RWPE2 (cell line): ENCODE measurements at regions not wholly inside any gene's neighbourhood (a gene's known extent, or its start where the extent isn't known, plus 50 kb on each side); places are given as distances from the start of the nearest gene placed in this dataset.

Experiments used
- ATAC-seq: fragments of 200-7000 bp; cut with Tn5 transposase; 3 replicates; pipeline ENCODE4 v1.9.1; 2021; ENCODE audit warnings: low read depth
- DNase-seq: peaks from one replicate; pipeline ENCODE4 v3.0.0-alpha.2; 2020; ENCODE audit warnings: low spot score
- H3K27ac ChIP-seq: fragments of 450-650 bp; 2 replicates; pipeline ENCODE4 v1.5.1; 2017; ENCODE audit warnings: mild to moderate bottlenecking; ENCODE audit not compliant: poor library complexity, severe bottlenecking
- H3K27me3 ChIP-seq: fragments of 250-450 bp; sonication (Bioruptor Pico); 2 replicates; pipeline ENCODE4 v1.5.1; 2021; ENCODE audit warnings: mild to moderate bottlenecking, moderate library complexity; ENCODE audit not compliant: insufficient read depth, poor library complexity, severe bottlenecking
- H3K36me3 ChIP-seq: fragments of 250-450 bp; sonication (Bioruptor Pico); 2 replicates; pipeline ENCODE4 v1.5.1; 2020; ENCODE audit warnings: low read depth, mild to moderate bottlenecking, moderate library complexity
- H3K4me1 ChIP-seq: fragments of 250-450 bp; sonication (Bioruptor Pico); 2 replicates; pipeline ENCODE4 v1.5.1; 2021; ENCODE audit warnings: mild to moderate bottlenecking, moderate library complexity; ENCODE audit not compliant: insufficient read depth, poor library complexity, severe bottlenecking
- H3K4me3 ChIP-seq: fragments of 250-450 bp; sonication (Bioruptor Pico); 2 replicates; pipeline ENCODE4 v1.5.1; 2021; ENCODE audit warnings: mild to moderate bottlenecking, moderate library complexity; ENCODE audit not compliant: severe bottlenecking
- H3K9me3 ChIP-seq: fragments of 250-450 bp; sonication (Bioruptor Pico); 2 replicates; pipeline ENCODE4 v1.5.1; 2021; ENCODE audit warnings: mild to moderate bottlenecking, moderate library complexity; ENCODE audit not compliant: severe bottlenecking
- TF ChIP-seq, protein P1 (sequence below): fragments of 450-650 bp; IDR thresholded peaks from one replicate; pipeline ENCODE4 v1.5.1; 2017; ENCODE audit warnings: mild to moderate bottlenecking, moderate library complexity; ENCODE audit not compliant: poor library complexity, severe bottlenecking

DNA sequence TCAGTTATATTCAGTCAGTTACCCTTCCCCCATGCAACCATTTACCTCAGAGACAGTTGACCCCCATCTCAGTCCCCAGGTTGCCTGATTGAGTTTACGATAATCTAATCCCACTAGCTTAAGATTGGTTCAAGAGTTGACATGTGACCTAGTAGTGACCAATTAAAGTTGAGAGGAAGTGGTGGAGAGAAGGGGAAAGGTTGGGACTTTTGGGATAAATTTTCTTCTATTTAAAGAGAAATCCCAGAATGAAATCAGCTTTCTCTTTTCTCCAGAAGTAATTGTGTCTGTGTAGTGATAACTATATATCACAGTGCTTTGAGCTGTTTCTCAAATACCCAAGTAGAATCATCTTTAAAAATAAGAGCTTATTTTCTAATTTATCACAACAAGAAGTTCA, 396.7 kb upstream of the CLINT1 start:
- TF ChIP-seq, protein P1, sequence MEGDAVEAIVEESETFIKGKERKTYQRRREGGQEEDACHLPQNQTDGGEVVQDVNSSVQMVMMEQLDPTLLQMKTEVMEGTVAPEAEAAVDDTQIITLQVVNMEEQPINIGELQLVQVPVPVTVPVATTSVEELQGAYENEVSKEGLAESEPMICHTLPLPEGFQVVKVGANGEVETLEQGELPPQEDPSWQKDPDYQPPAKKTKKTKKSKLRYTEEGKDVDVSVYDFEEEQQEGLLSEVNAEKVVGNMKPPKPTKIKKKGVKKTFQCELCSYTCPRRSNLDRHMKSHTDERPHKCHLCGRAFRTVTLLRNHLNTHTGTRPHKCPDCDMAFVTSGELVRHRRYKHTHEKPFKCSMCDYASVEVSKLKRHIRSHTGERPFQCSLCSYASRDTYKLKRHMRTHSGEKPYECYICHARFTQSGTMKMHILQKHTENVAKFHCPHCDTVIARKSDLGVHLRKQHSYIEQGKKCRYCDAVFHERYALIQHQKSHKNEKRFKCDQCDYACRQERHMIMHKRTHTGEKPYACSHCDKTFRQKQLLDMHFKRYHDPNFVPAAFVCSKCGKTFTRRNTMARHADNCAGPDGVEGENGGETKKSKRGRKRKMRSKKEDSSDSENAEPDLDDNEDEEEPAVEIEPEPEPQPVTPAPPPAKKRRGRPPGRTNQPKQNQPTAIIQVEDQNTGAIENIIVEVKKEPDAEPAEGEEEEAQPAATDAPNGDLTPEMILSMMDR, result no peak
- Histone ChIP-seq H3K27ac (no peak overlapping the region), H3K9me3 (no peaks in the 10 kb centered on the region), H3K27me3 (no peaks in the 10 kb centered on the region), H3K4me1 (no peaks in the 10 kb centered on the region), H3K36me3 (no peaks in the 10 kb centered on the region), H3K4me3 (no peak overlapping the region)
- ATAC-seq (no peak), DNase-seq (no peak)

DNA sequence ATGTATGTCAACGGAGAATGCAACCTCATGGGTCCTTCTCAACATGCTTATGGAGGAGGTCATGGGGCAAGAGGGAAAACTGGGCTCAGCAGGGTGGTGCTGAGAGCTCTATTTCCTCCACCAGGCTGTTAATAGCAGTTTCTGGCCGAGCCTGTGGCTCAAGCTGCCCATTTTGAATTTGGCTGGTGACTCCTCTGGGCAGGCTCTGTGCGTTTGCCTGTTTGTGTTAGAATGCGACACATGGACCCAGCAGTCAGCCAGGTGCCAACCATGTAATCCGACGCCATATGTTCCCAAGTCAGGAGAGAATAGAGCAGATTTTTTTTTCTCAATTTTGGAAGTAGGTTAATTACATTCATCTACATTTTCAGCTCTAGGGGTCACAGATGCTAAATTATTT, 387.7 kb upstream of the CLINT1 start:
- Histone ChIP-seq H3K9me3 (no peaks in the 10 kb centered on the region), H3K4me1 (no peaks in the 10 kb centered on the region), H3K4me3 (no peak overlapping the region), H3K36me3 (no peaks in the 10 kb centered on the region), H3K27ac (no peak overlapping the region), H3K27me3 (peaks cover 23% of the 10 kb centered on the region)
- ATAC-seq (no peak), DNase-seq (no peak)
- TF ChIP-seq, protein P1, result no peak

DNA sequence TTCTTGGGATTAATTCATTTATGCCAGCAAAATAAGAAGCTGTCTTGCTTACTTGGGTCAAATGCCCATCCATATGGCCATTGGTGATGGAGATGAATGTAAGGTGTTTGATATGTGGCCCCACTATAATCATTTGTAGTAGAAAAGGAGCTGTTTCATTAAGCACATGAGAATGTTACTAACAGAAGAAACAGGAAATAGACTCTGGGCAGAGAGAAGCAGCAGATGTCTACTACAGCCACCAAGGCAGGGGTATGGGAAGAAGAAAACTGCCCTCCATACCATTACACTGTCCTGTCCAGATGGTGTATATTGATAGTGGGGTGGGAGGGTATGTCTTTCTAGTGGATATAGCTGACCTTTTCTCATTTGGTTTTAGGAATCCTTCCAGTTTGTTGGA, 386.6 kb upstream of the CLINT1 start:
- Histone ChIP-seq H3K9me3 (no peaks in the 10 kb centered on the region), H3K27me3 (peaks cover 23% of the 10 kb centered on the region), H3K4me1 (no peaks in the 10 kb centered on the region), H3K4me3 (no peak overlapping the region), H3K27ac (no peak overlapping the region), H3K36me3 (no peaks in the 10 kb centered on the region)
- no peak for DNase-seq
- ATAC-seq, result no peak
- TF ChIP-seq, protein P1, result no peak

- Histone ChIP-seq H3K27ac (no peak overlapping the region), H3K9me3 (no peaks in the 10 kb centered on the region), H3K4me3 (no peak overlapping the region), H3K27me3 (peaks cover 18% of the 10 kb centered on the region), H3K36me3 (no peaks in the 10 kb centered on the region), H3K4me1 (no peaks in the 10 kb centered on the region)
- no peak for DNase-seq
- ATAC-seq, result no peak
- TF ChIP-seq, protein P1, result no peak
These were observed 385.9 kb upstream of the CLINT1 start for GRCh38 chr5:158244882-158245281.

- H3K4me1 ChIP-seq, result no peaks in the 10 kb centered on the region
- TF ChIP-seq, protein P1, result no peak
- H3K27me3 ChIP-seq, result no peaks in the 10 kb centered on the region
- no peak overlapping the region for H3K27ac ChIP-seq
- H3K36me3 ChIP-seq, result no peaks in the 10 kb centered on the region
- ATAC-seq, result peak; percentile 29; the same call in 1 of the 3 replicates
- DNase-seq, result no peak
- no peaks in the 10 kb centered on the region for H3K9me3 ChIP-seq
- H3K4me3 ChIP-seq, result no peak overlapping the region
These were observed 377.8 kb upstream of the CLINT1 start for GRCh38 chr5:158236511-158237335.
